NT2/D1 (cell line): ENCODE measurements at regions not wholly inside any gene's neighbourhood (a gene's known extent, or its start where the extent isn't known, plus 50 kb on each side); places are given as distances from the start of the nearest gene placed in this dataset.

Experiments used
- YY1 ChIP-seq: IDR thresholded peaks from 2 replicates; pipeline ENCODE4 v1.6.1; 2011; ENCODE audit not compliant: insufficient read length, insufficient read depth
- ZNF274 ChIP-seq: IDR thresholded peaks from 2 replicates; pipeline ENCODE4 v1.6.1; 2011; ENCODE audit warnings: mild to moderate bottlenecking, low read depth, low read length

DNA sequence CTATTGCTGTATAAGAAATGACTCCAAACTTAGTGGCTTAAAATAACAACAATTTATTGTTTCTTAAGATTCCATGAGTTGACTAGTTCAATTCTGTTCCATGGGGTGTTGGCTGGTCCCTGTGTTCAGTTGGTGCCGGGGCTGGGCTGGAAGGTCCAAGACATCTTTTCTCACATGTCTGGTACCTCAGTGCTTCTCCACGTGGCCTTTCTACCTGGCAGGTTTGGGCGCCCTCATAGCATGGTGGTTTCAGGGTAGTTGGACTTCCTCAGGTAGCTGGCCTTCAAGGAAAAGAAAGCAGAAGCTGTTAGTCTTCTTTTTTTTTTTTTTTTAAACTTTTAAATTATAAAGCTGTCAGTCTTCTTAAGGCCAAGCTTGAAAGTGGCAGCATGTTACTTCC, 104.6 kb upstream of the LIMCH1 start:
- TF ChIP-seq YY1 = no peak
- no peak for TF ChIP-seq ZNF274
